Endothelial cell of umbilical vein (primary cell): ENCODE measurements at regions not wholly inside any gene's neighbourhood (a gene's known extent, or its start where the extent isn't known, plus 50 kb on each side); places are given as distances from the start of the nearest gene placed in this dataset.

ENCODE experiments used
- BruUV-seq: library from RNA; stranded (reverse); fragments of 400-500 nt; replicated peaks from 2 replicates; lab custom pipeline; 2021; lab: Mats Ljungman, UMichigan
- CTCF ChIA-PET: fragments of 300-600, 350-600 bp; sonication (Branson Sonifier 250); formaldehyde crosslinking; loops from one replicate; lab custom pipeline; 2021; ENCODE audit warnings: antibody characterized with exemption, inconsistent platforms; lab: Charles Lee
- POLR2A ChIA-PET: fragments of 300-600, 350-600 bp; sonication (Branson Sonifier 250); formaldehyde crosslinking; loops from one replicate; lab custom pipeline; 2021; ENCODE audit warnings: antibody characterized with exemption, inconsistent platforms; lab: Charles Lee
- DNase-seq: peaks from one replicate; pipeline ENCODE4 v3.0.0-alpha.2; 2011; ENCODE audit warnings: low read depth, low spot score
- FAIRE-seq: peaks from 2 replicates; lab custom pipeline; 2011; peaks lifted over from hg19 to GRCh38; lab: Jason Lieb, UNC
- H2AFZ ChIP-seq: 2 replicates; pipeline ENCODE4 v1.6.0; 2012; ENCODE audit warnings: low read depth, low read length, control low read depth, inconsistent platforms
- H3K27ac ChIP-seq: 2 replicates; pipeline ENCODE4 v1.5.1; 2011; ENCODE audit warnings: low read depth, mild to moderate bottlenecking, control low read depth, low read length, moderate library complexity; ENCODE audit not compliant: insufficient read depth
- H3K27me3 ChIP-seq, 2 experiments: 2 replicates each; pipeline versions ENCODE4 v1.6.0 to v1.6.1; 2011; ENCODE audit warnings: low read length in 2 of 2, mixed read lengths in 1 of 2; ENCODE audit not compliant: control insufficient read depth in 2 of 2, insufficient read depth in 2 of 2
- H3K36me3 ChIP-seq, 2 experiments: 2 replicates in 1 of 2; 3 replicates in 1 of 2; pipeline ENCODE4 v1.5.1; 2011; ENCODE audit warnings: low read length in 2 of 2, mild to moderate bottlenecking in 1 of 2, moderate library complexity in 1 of 2; ENCODE audit not compliant: control insufficient read depth in 2 of 2, insufficient read depth in 2 of 2; ENCODE audit errors: extremely low read depth in 1 of 2
- H3K4me1 ChIP-seq: 3 replicates; pipeline ENCODE4 v1.5.1; 2011; ENCODE audit warnings: mild to moderate bottlenecking, low read length; ENCODE audit not compliant: control insufficient read depth, insufficient read depth; ENCODE audit errors: extremely low read depth
- H3K4me2 ChIP-seq: 2 replicates; pipeline ENCODE4 v1.6.1; 2011; ENCODE audit warnings: low read length, control low read depth, mixed read lengths; ENCODE audit not compliant: insufficient read depth
- H3K4me3 ChIP-seq, 3 experiments: fragments of 200-600 bp in 1 of 3; sonication (generic), shearing (Covaris generic) in 1 of 3; replicated peaks in 1 of 3; 2 replicates each; pipeline ENCODE4 v1.5.1; 2011 to 2016; ENCODE audit warnings: control low read depth in 3 of 3, low read length in 3 of 3, mild to moderate bottlenecking in 2 of 3, inconsistent platforms in 1 of 3, low read depth in 1 of 3, moderate library complexity in 1 of 3; ENCODE audit not compliant: insufficient read depth in 1 of 3
- H3K79me2 ChIP-seq: 2 replicates; pipeline ENCODE4 v1.6.0; 2012; ENCODE audit warnings: low read length, inconsistent platforms; ENCODE audit not compliant: control insufficient read depth, insufficient read depth
- H3K9ac ChIP-seq: replicated peaks from 2 replicates; pipeline ENCODE3; 2011; ENCODE audit warnings: low read length, control low read depth; ENCODE audit not compliant: insufficient read depth; ENCODE audit errors: extremely low read depth
- H3K9me1 ChIP-seq: replicated peaks from 3 replicates; pipeline ENCODE4 v1.6.0; 2011; ENCODE audit warnings: mild to moderate bottlenecking, low read length; ENCODE audit not compliant: control insufficient read depth, insufficient read depth; ENCODE audit errors: extremely low read depth
- H3K9me3 ChIP-seq: replicated peaks from 2 replicates; pipeline ENCODE4 v1.5.1; 2012; ENCODE audit warnings: low read length, inconsistent platforms; ENCODE audit not compliant: control insufficient read depth, insufficient read depth
- H4K20me1 ChIP-seq: replicated peaks from 2 replicates; pipeline ENCODE3; 2011; ENCODE audit warnings: mild to moderate bottlenecking, low read length; ENCODE audit not compliant: control insufficient read depth, insufficient read depth; ENCODE audit errors: extremely low read depth
- CTCF ChIP-seq, 2 donors: IDR thresholded peaks; 1 replicate in 1 of 2; 2 replicates in 1 of 2; pipeline ENCODE4 v1.5.1; 2011; ENCODE audit warnings: low read length in 2 of 2, mild to moderate bottlenecking in 2 of 2, moderate library complexity in 2 of 2, control low read depth in 1 of 2, inconsistent platforms in 1 of 2, low read depth in 1 of 2; ENCODE audit not compliant: insufficient read depth in 1 of 2; ENCODE audit errors: extremely low read depth in 1 of 2
- EZH2 ChIP-seq: IDR thresholded peaks from 2 replicates; pipeline ENCODE4 v1.6.1; 2012; ENCODE audit warnings: borderline replicate concordance, low read depth, mild to moderate bottlenecking, moderate library complexity, low read length, inconsistent platforms; ENCODE audit not compliant: severe bottlenecking
- FOS ChIP-seq: IDR thresholded peaks from 2 replicates; pipeline ENCODE4 v1.6.1; 2011; ENCODE audit warnings: mild to moderate bottlenecking, low read length, moderate library complexity, borderline replicate concordance; ENCODE audit not compliant: insufficient read depth
- GATA2 ChIP-seq: IDR thresholded peaks from 2 replicates; pipeline ENCODE4 v1.7.0; 2011; ENCODE audit warnings: low read depth, mild to moderate bottlenecking, moderate library complexity, mixed read lengths, low read length; ENCODE audit not compliant: insufficient read length, insufficient read depth
- JUN ChIP-seq: IDR thresholded peaks from 2 replicates; pipeline ENCODE4 v1.6.1; 2011; ENCODE audit warnings: borderline replicate concordance, low read depth; ENCODE audit not compliant: insufficient read length, insufficient read depth
- MAX ChIP-seq: IDR thresholded peaks from 2 replicates; pipeline ENCODE4 v1.6.1; 2011; ENCODE audit not compliant: insufficient read depth, insufficient read length
- MYC ChIP-seq: IDR thresholded peaks from one replicate; pipeline ENCODE4 v1.6.1; 2011; ENCODE audit warnings: mild to moderate bottlenecking, low read depth, low read length
- POLR2A ChIP-seq: IDR thresholded peaks from 2 replicates; pipeline ENCODE4 v1.6.1; 2012; ENCODE audit warnings: low read depth, mild to moderate bottlenecking, control low read depth, low read length
- POLR2AphosphoS5 ChIP-seq: IDR thresholded peaks from 2 replicates; pipeline ENCODE4 v1.6.1; 2012; ENCODE audit warnings: low read depth, mild to moderate bottlenecking, control low read depth, low read length, moderate library complexity; ENCODE audit not compliant: insufficient read depth
- dilution Hi-C: fragments of 300-500 bp; cut with MboI; formaldehyde crosslinking; loops from one replicate; pipeline ENCODE4 v1.15.0; 2019; ENCODE audit warnings: low sequenced_read_pairs; ENCODE audit not compliant: extremely low pct_ligation_motif_present
- intact Hi-C: fragments of 100-400 bp; cut with micrococcal nuclease; formaldehyde crosslinking; loops from one replicate; pipeline ENCODE4 v1.10.0; 2022

GRCh38 chr2:122764014-122764413 is 1008.6 kb downstream of the TSN start:
- no TSS peak for BruUV-seq
- intact Hi-C loops (no loop called here), dilution Hi-C loops (no loop called here)
- Histone ChIP-seq H3K27ac (no peak overlapping the region), H3K9ac (no peak overlapping the region), H3K79me2 (no peaks in the 10 kb centered on the region), H3K9me1 (no peaks in the 10 kb centered on the region), H4K20me1 (no peaks in the 10 kb centered on the region), H3K27me3 (no peaks in the 10 kb centered on the region), H3K4me1 (no peaks in the 10 kb centered on the region), H3K4me3 (no peak overlapping the region), H3K4me2 (no peak overlapping the region), H2AFZ (no peak overlapping the region), H3K9me3 (no peaks in the 10 kb centered on the region), H3K36me3 (no peaks in the 10 kb centered on the region)
- CTCF ChIA-PET: no interaction called here
- FAIRE-seq (no peak), DNase-seq (no peak)
- POLR2A ChIA-PET: no interaction called here
- no peak for TF ChIP-seq EZH2
- TF ChIP-seq POLR2AphosphoS5: no peak
- TF ChIP-seq GATA2: no peak
- TF ChIP-seq JUN: no peak
- no peak for TF ChIP-seq MYC
- no peak for TF ChIP-seq FOS
- no peak for TF ChIP-seq MAX
- no peak for TF ChIP-seq CTCF (IDR thresholded peaks at IDR 0.05; ENCODE audit: extremely low read depth in 1 of 2, insufficient read depth in 1 of 2, low read depth in 1 of 2, low read length in 2 of 2)
- TF ChIP-seq POLR2A: no peak
